Naive thymus-derived CD8-positive, alpha-beta T cell (primary cell): ENCODE measurements at regions not wholly inside any gene's neighbourhood (a gene's known extent, or its start where the extent isn't known, plus 50 kb on each side); places are given as distances from the start of the nearest gene placed in this dataset.
"Not testable (repeated sequence)": the region's sequence is repeated elsewhere in the genome, so short reads cannot be mapped to it uniquely, and the experiment has no call there.

ENCODE experiments used
- ATAC-seq, 2 donors: fragments of 150-1000 bp; cut with Tn5 transposase in 1 of 2; sonication (Bioruptor Pico), chemical (Tn5 transposase) in 1 of 2; 1 replicate in 1 of 2; 2 replicates in 1 of 2; pipeline ENCODE4 v1.10.0; 2021; ENCODE audit warnings: mild to moderate bottlenecking in 2 of 2, moderate library complexity in 2 of 2
- POLR2A ChIA-PET: fragments of 350-600 bp; sonication (Branson Sonifier 250); formaldehyde crosslinking; loops from one replicate; lab custom pipeline; 2021; ENCODE audit warnings: antibody characterized with exemption; lab: Charles Lee
- DNase-seq, 10 donors: peaks; one replicate each; pipeline versions ENCODE4 v3.0.0 to v3.0.0-alpha.2; 2020 to 2022
- H3K27ac Mint-ChIP-seq, 10 donors: one replicate each; pipeline ENCODE4 v1.8.0; 2020 to 2022; ENCODE audit warnings: mild to moderate bottlenecking in 10 of 10, mixed read lengths in 10 of 10, moderate library complexity in 4 of 10, inconsistent platforms in 1 of 10
- H3K27me3 Mint-ChIP-seq, 5 donors: one replicate each; pipeline ENCODE4 v1.8.0; 2021 to 2022; ENCODE audit warnings: mixed read lengths in 5 of 5
- H3K36me3 Mint-ChIP-seq, 3 donors: one replicate each; pipeline ENCODE4 v1.8.0; 2020 to 2022; ENCODE audit warnings: mixed read lengths in 3 of 3, mild to moderate bottlenecking in 2 of 3, inconsistent platforms in 1 of 3
- H3K4me1 Mint-ChIP-seq, 4 donors: one replicate each; pipeline ENCODE4 v1.8.0; 2021 to 2022; ENCODE audit warnings: mixed read lengths in 4 of 4
- H3K4me3 Mint-ChIP-seq, 10 donors: one replicate each; pipeline ENCODE4 v1.8.0; 2020 to 2022; ENCODE audit warnings: mild to moderate bottlenecking in 10 of 10, mixed read lengths in 10 of 10, moderate library complexity in 6 of 10, inconsistent platforms in 1 of 10
- H3K9me3 Mint-ChIP-seq, 9 donors: one replicate each; pipeline ENCODE4 v1.8.0; 2020 to 2022; ENCODE audit warnings: mixed read lengths in 9 of 9, mild to moderate bottlenecking in 3 of 9, inconsistent platforms in 1 of 9, moderate library complexity in 1 of 9

GRCh38 chr6:134819863-134820800 lies 129.8 kb downstream of the ALDH8A1 start:
- H3K27ac Mint-ChIP-seq, result peak overlapping the region in 2 of 10 donors; percentile 3 to 10
- H3K4me1 Mint-ChIP-seq, result peaks cover 0 to 4% (median 3%) of the 10 kb centered on the region in 4 donors
- no peaks in the 10 kb centered on the region for H3K36me3 Mint-ChIP-seq
- ATAC-seq, result no peak
- POLR2A ChIA-PET, result no interaction called here
- no peak for DNase-seq
- H3K9me3 Mint-ChIP-seq, result peaks cover 0 to under 1% (median 0%) of the 10 kb centered on the region in 9 donors
- peaks cover 0 to 4% (median 0%) of the 10 kb centered on the region in 5 donors for H3K27me3 Mint-ChIP-seq
- H3K4me3 Mint-ChIP-seq, result no peak overlapping the region

GRCh38 chr6:134819236-134819635 lies 130.7 kb downstream of the ALDH8A1 start:
- ATAC-seq (no peak), DNase-seq (no peak)
- H3K4me1 Mint-ChIP-seq, result peaks cover 0 to 4% (median 3%) of the 10 kb centered on the region in 4 donors
- no peaks in the 10 kb centered on the region for H3K9me3 Mint-ChIP-seq
- H3K4me3 Mint-ChIP-seq, result no peak overlapping the region
- H3K36me3 Mint-ChIP-seq, result no peaks in the 10 kb centered on the region
- peaks cover 0 to 4% (median 0%) of the 10 kb centered on the region in 5 donors for H3K27me3 Mint-ChIP-seq
- POLR2A ChIA-PET, result no interaction called here
- H3K27ac Mint-ChIP-seq, result no peak overlapping the region

- no peaks in the 10 kb centered on the region for H3K4me1 Mint-ChIP-seq
These were observed 132.5 kb downstream of the ALDH8A1 start for GRCh38 chr6:134817448-134817847.

GRCh38 chr6:134816780-134817179 lies 133.1 kb downstream of the ALDH8A1 start:
- no peaks in the 10 kb centered on the region for H3K4me1 Mint-ChIP-seq
- H3K9me3 Mint-ChIP-seq, result no peaks in the 10 kb centered on the region
- no peaks in the 10 kb centered on the region for H3K36me3 Mint-ChIP-seq
- ATAC-seq (no peak), DNase-seq (no peak)
- H3K27me3 Mint-ChIP-seq, result no peaks in the 10 kb centered on the region
- H3K27ac Mint-ChIP-seq, result no peak overlapping the region
- no peak overlapping the region for H3K4me3 Mint-ChIP-seq
- POLR2A ChIA-PET, result no interaction called here

More at GRCh38 chr6:134817448-134817847, 132.5 kb downstream of the ALDH8A1 start:
- no peak for ATAC-seq
- Mint-ChIP-seq H3K4me3 (no peak overlapping the region), H3K27ac (no peak overlapping the region), H3K9me3 (no peaks in the 10 kb centered on the region), H3K27me3 (no peaks in the 10 kb centered on the region), H3K36me3 (no peaks in the 10 kb centered on the region)
- DNase-seq, result no peak
- POLR2A ChIA-PET, result no interaction called here

DNA sequence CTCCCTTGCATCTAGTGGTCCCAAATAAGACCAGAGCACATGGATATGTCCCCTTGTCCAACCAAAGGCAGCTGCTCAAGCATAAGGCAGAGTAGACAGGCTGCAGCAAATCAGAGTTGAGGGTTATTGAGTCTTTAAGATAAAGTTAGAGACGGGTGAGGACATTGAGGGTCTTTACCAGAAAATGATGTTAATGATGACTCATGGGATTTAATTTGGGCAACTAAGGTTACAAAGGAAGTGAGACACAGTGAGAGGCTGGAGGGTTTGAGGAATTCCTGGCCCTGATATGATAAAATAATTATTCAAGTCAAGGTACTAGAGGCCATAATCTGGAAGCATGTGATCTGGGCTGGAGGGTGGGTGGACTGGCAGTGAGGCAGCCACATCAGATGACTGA lies 133.6 kb downstream of the ALDH8A1 start:
- Mint-ChIP-seq H3K27ac (no peak overlapping the region), H3K9me3 (no peaks in the 10 kb centered on the region), H3K27me3 (no peaks in the 10 kb centered on the region), H3K36me3 (no peaks in the 10 kb centered on the region), H3K4me1 (no peaks in the 10 kb centered on the region), H3K4me3 (no peak overlapping the region)
- POLR2A ChIA-PET, result no interaction called here
- DNase-seq, result no peak
- no peak for ATAC-seq

- ATAC-seq, result no peak
- Mint-ChIP-seq H3K4me3 (no peak overlapping the region), H3K9me3 (no peaks in the 10 kb centered on the region), H3K36me3 (no peaks in the 10 kb centered on the region), H3K27me3 (no peaks in the 10 kb centered on the region), H3K4me1 (no peaks in the 10 kb centered on the region), H3K27ac (no peak overlapping the region)
- DNase-seq, result no peak
- POLR2A ChIA-PET, result no interaction called here
These were observed 135.7 kb downstream of the ALDH8A1 start for GRCh38 chr6:134814076-134814695.

GRCh38 chr6:134813146-134813545 lies 136.8 kb downstream of the ALDH8A1 start:
- H3K27ac Mint-ChIP-seq, result no peak overlapping the region
- H3K4me3 Mint-ChIP-seq, result no peak overlapping the region

DNA sequence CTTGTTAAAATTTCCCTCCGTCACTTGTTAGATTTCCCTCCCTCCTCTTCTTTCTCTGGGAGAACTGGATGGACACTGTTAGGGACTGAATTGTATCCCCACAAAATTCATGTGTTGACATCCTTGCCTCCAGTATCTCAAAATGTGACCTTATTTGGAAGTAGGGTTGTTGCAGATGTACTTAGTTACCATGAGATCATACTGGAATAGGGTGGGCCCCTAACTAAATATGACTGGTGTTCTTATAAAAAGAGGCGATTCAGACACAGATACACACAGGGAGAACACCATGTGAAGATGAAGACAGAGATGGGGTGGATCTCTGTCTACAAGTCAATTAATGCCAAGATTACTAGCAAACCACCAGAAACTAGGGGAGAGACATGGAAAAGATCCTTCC lies 139.5 kb downstream of the ALDH8A1 start:
- peaks cover 0 to 10% (median 1%) of the 10 kb centered on the region in 5 donors for H3K27me3 Mint-ChIP-seq
- H3K4me1 Mint-ChIP-seq, result no peaks in the 10 kb centered on the region
- POLR2A ChIA-PET, result no interaction called here
- H3K4me3 Mint-ChIP-seq, result no peak overlapping the region
- DNase-seq (no peak), ATAC-seq (no peak)
- H3K9me3 Mint-ChIP-seq, result no peaks in the 10 kb centered on the region
- H3K27ac Mint-ChIP-seq, result no peak overlapping the region
- H3K36me3 Mint-ChIP-seq, result no peaks in the 10 kb centered on the region

More at GRCh38 chr6:134813146-134813545, 136.8 kb downstream of the ALDH8A1 start:
- POLR2A ChIA-PET, result no interaction called here
- ATAC-seq (no peak), DNase-seq (no peak)
- Mint-ChIP-seq H3K4me1 (no peaks in the 10 kb centered on the region), H3K9me3 (no peaks in the 10 kb centered on the region), H3K27me3 (no peaks in the 10 kb centered on the region), H3K36me3 (no peaks in the 10 kb centered on the region)

GRCh38 chr6:134809130-134809529 lies 140.8 kb downstream of the ALDH8A1 start:
- DNase-seq, result no peak
- Mint-ChIP-seq H3K36me3 (no peaks in the 10 kb centered on the region), H3K4me3 (no peak overlapping the region), H3K4me1 (no peaks in the 10 kb centered on the region), H3K27me3 (peaks cover 0 to 10% (median 1%) of the 10 kb centered on the region in 5 donors), H3K27ac (no peak overlapping the region), H3K9me3 (no peaks in the 10 kb centered on the region)
- POLR2A ChIA-PET, result no interaction called here
- no peak for ATAC-seq

- ATAC-seq (no peak), DNase-seq (no peak)
- Mint-ChIP-seq H3K27me3 (peaks cover 0 to 10% (median 3%) of the 10 kb centered on the region in 5 donors), H3K27ac (no peak overlapping the region), H3K36me3 (no peaks in the 10 kb centered on the region), H3K9me3 (no peaks in the 10 kb centered on the region), H3K4me1 (no peaks in the 10 kb centered on the region), H3K4me3 (no peak overlapping the region)
- POLR2A ChIA-PET, result no interaction called here
These were observed 143.6 kb downstream of the ALDH8A1 start for GRCh38 chr6:134806180-134806798.

GRCh38 chr6:134805168-134805567 lies 144.7 kb downstream of the ALDH8A1 start:
- Mint-ChIP-seq H3K27ac (peak overlapping the region in 1 of 10 donors; percentile 66), H3K4me3 (no peak overlapping the region), H3K4me1 (no peaks in the 10 kb centered on the region), H3K36me3 (no peaks in the 10 kb centered on the region), H3K27me3 (peaks cover 0 to 10% (median 3%) of the 10 kb centered on the region in 5 donors), H3K9me3 (no peaks in the 10 kb centered on the region)
- ATAC-seq (no peak), DNase-seq (no peak)
- POLR2A ChIA-PET, result no interaction called here

- H3K4me3 Mint-ChIP-seq, H3K27me3 Mint-ChIP-seq, H3K27ac Mint-ChIP-seq, POLR2A ChIA-PET, DNase-seq, H3K9me3 Mint-ChIP-seq, ATAC-seq, H3K4me1 Mint-ChIP-seq, H3K36me3 Mint-ChIP-seq: not testable (repeated sequence)
These were observed 145.6 kb downstream of the ALDH8A1 start for GRCh38 chr6:134804311-134804710.
